Spleen (tissue), 7 donors: ENCODE measurements at regions not wholly inside any gene's neighbourhood (a gene's known extent, or its start where the extent isn't known, plus 50 kb on each side); places are given as distances from the start of the nearest gene placed in this dataset.

Experiments used
- POLR2A ChIP-seq, 3 donors: fragments of 450-650 bp; IDR thresholded peaks; one replicate each; pipeline ENCODE4 v1.5.1; 2017; ENCODE audit warnings: antibody characterized with exemption in 3 of 3, mild to moderate bottlenecking in 1 of 3
- POLR2AphosphoS5 ChIP-seq, 3 donors: sonication (generic); formaldehyde crosslinking; IDR thresholded peaks; one replicate each; pipeline ENCODE4 v1.5.1; 2017; ENCODE audit warnings: antibody characterized with exemption in 3 of 3
- TF ChIP-seq, protein P1 (sequence below), 11 experiments: fragments of 200-600 bp in 7 of 11; fragments of 450-650 bp in 4 of 11; sonication (generic) in 4 of 11; IDR thresholded peaks in 8 of 11; conservative IDR thresholded peaks in 3 of 11; 1 replicate in 7 of 11; 2 replicates in 4 of 11; pipeline versions ENCODE4 v1.4.0 to v1.8.0; 2016 to 2021; ENCODE audit warnings: antibody characterized with exemption in 11 of 11, inconsistent platforms in 4 of 11, mild to moderate bottlenecking in 1 of 11
- donor health status: DM: no; HTN: no; CAD: no; lungs with moderate emphysema.
- donor health status: DM: no; HTN: no; CAD: no.
- donor health status: DM: no; HTN: no; CAD: no.

DNA sequence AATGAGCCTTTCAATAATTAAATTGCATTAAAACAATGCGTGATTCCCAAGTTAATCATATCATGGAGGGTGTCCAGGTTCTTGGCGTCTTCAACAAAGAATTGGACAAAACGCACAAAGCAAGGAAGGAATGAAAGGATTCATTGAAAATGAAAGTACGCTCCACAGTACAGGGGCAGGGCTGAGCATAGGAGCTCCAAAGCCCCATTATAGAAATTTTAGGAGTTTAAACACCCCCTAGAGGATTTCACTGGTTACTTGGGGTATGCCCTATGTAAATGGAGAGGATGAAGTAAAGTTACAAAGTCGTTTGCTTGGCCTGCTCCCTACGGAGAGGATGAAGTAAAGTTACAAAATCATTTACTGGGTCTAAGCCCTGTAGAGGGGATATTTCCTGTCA is 1910.4 kb downstream of the C4orf33 start:
- TF ChIP-seq, protein P1, sequence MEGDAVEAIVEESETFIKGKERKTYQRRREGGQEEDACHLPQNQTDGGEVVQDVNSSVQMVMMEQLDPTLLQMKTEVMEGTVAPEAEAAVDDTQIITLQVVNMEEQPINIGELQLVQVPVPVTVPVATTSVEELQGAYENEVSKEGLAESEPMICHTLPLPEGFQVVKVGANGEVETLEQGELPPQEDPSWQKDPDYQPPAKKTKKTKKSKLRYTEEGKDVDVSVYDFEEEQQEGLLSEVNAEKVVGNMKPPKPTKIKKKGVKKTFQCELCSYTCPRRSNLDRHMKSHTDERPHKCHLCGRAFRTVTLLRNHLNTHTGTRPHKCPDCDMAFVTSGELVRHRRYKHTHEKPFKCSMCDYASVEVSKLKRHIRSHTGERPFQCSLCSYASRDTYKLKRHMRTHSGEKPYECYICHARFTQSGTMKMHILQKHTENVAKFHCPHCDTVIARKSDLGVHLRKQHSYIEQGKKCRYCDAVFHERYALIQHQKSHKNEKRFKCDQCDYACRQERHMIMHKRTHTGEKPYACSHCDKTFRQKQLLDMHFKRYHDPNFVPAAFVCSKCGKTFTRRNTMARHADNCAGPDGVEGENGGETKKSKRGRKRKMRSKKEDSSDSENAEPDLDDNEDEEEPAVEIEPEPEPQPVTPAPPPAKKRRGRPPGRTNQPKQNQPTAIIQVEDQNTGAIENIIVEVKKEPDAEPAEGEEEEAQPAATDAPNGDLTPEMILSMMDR (IDR thresholded peaks at IDR 0.05 in 8 of 11, conservative IDR thresholded peaks at IDR 0.05 in 3 of 11), result no peak
- TF ChIP-seq POLR2A (IDR thresholded peaks at IDR 0.05), result no peak
- TF ChIP-seq POLR2AphosphoS5 (IDR thresholded peaks at IDR 0.05), result no peak
